K562 (cell line): ENCODE measurements at regions not wholly inside any gene's neighbourhood (a gene's known extent, or its start where the extent isn't known, plus 50 kb on each side); places are given as distances from the start of the nearest gene placed in this dataset.

ENCODE experiments used
- ATAC-seq: fragments of 200-7000 bp; cut with Tn5 transposase; 3 replicates; pipeline ENCODE4 v1.9.1; 2020; ENCODE audit warnings: moderate library complexity
- BruUV-seq: library from RNA; stranded (reverse); fragments of 400-500 nt; replicated peaks from 2 replicates; lab custom pipeline; 2021; lab: Mats Ljungman, UMichigan
- CTCF ChIA-PET: fragments of 300-600 bp; formaldehyde crosslinking; extraction: SDS; loops from one replicate; lab custom pipeline; 2021; ENCODE audit warnings: low intra/inter-chr PET ratio; lab: Yijun Ruan, JAX
- POLR2A ChIA-PET: fragments of 300-600, 350-650 bp; sonication (Branson Sonifier 250); formaldehyde crosslinking; extraction: SDS; loops from one replicate; lab custom pipeline; 2021; ENCODE audit warnings: antibody characterized with exemption, inconsistent platforms; lab: Yijun Ruan, JAX
- DNase-seq, 4 experiments: peaks; one replicate each; pipeline versions ENCODE4 v3.0.0 to v3.0.0-alpha.2; 2011 to 2018; ENCODE audit warnings: low spot score in 3 of 4, mixed read lengths in 3 of 4; ENCODE audit errors: extremely low read depth in 1 of 4
- FAIRE-seq: peaks from 2 replicates; lab custom pipeline; 2011; peaks lifted over from hg19 to GRCh38; lab: Jason Lieb, UNC
- H2AFZ ChIP-seq: 2 replicates; pipeline ENCODE4 v1.6.0; 2011; ENCODE audit warnings: low read depth, low read length, control low read depth, inconsistent platforms
- H3K27ac ChIP-seq: fragments of 200-600 bp; 3 replicates; pipeline ENCODE4 v1.8.0; 2011; ENCODE audit warnings: low read depth, mild to moderate bottlenecking, control low read depth, inconsistent platforms, low read length, moderate library complexity, mixed read lengths; ENCODE audit errors: extremely low read depth
- H3K27me3 ChIP-seq, 2 experiments: fragments of 300-600 bp in 1 of 2; 2 replicates in 1 of 2; 3 replicates in 1 of 2; pipeline versions ENCODE4 v1.6.0 to v1.8.0; 2011; ENCODE audit warnings: inconsistent platforms in 2 of 2, low read length in 2 of 2, mild to moderate bottlenecking in 1 of 2, mixed read lengths in 1 of 2, moderate library complexity in 1 of 2; ENCODE audit not compliant: control insufficient read depth in 2 of 2, insufficient read depth in 2 of 2
- H3K36me3 ChIP-seq: fragments of 300-600 bp; 3 replicates; pipeline ENCODE4 v1.8.0; 2011; ENCODE audit warnings: mild to moderate bottlenecking, low read length, inconsistent platforms; ENCODE audit not compliant: control insufficient read depth, insufficient read depth
- H3K4me1 ChIP-seq, 2 experiments: fragments of 200-600 bp in 1 of 2; replicated peaks in 1 of 2; 2 replicates in 1 of 2; 3 replicates in 1 of 2; pipeline versions ENCODE4 v1.5.1 to v1.8.0; 2011; ENCODE audit warnings: inconsistent platforms in 2 of 2, low read length in 2 of 2, mild to moderate bottlenecking in 1 of 2, mixed read lengths in 1 of 2, moderate library complexity in 1 of 2; ENCODE audit not compliant: control insufficient read depth in 2 of 2, insufficient read depth in 2 of 2
- H3K4me2 ChIP-seq: 2 replicates; pipeline ENCODE4 v1.6.1; 2011; ENCODE audit warnings: low read length, control low read depth, inconsistent platforms, mixed read lengths; ENCODE audit not compliant: insufficient read depth
- H3K4me3 ChIP-seq: fragments of 200-600 bp; sonication (generic), shearing (Covaris generic); 2 replicates; pipeline ENCODE4 v1.5.1; 2016; ENCODE audit warnings: control low read depth, inconsistent platforms
- H3K79me2 ChIP-seq: fragments of 200-600 bp; 3 replicates; pipeline ENCODE4 v1.8.0; 2011; ENCODE audit warnings: low read length, inconsistent platforms; ENCODE audit not compliant: control insufficient read depth, insufficient read depth
- H3K9ac ChIP-seq, 2 experiments: 2 replicates each; pipeline versions ENCODE4 v1.6.0 to v1.6.1; 2011; ENCODE audit warnings: low read depth in 2 of 2, low read length in 2 of 2, control low read depth in 1 of 2, inconsistent platforms in 1 of 2, mild to moderate bottlenecking in 1 of 2, mixed read lengths in 1 of 2; ENCODE audit not compliant: insufficient read depth in 1 of 2
- H3K9me1 ChIP-seq: one replicate; pipeline ENCODE4 v1.6.0; 2011; ENCODE audit warnings: inconsistent platforms, mild to moderate bottlenecking, low read length, moderate library complexity; ENCODE audit not compliant: control insufficient read depth, insufficient read depth
- H3K9me3 ChIP-seq: replicated peaks from 2 replicates; pipeline ENCODE4 v1.5.1; 2011; ENCODE audit warnings: low read depth, low read length, inconsistent platforms; ENCODE audit not compliant: control insufficient read depth, insufficient read depth
- H4K20me1 ChIP-seq: replicated peaks from 2 replicates; pipeline ENCODE4 v1.6.1; 2011; ENCODE audit warnings: low read length, inconsistent platforms, mixed read lengths; ENCODE audit not compliant: control insufficient read depth, insufficient read depth
- BCLAF1 ChIP-seq, 2 experiments: fragments of 450-650 bp in 1 of 2; IDR thresholded peaks; 2 replicates each; pipeline ENCODE4 v1.6.1; 2011 to 2017; ENCODE audit warnings: low read depth in 2 of 2, antibody characterized with exemption in 1 of 2, borderline replicate concordance in 1 of 2, low read length in 1 of 2, mild to moderate bottlenecking in 1 of 2, mixed read lengths in 1 of 2; ENCODE audit not compliant: control insufficient read depth in 1 of 2
- ESRRB ChIP-seq: fragments of 250-450 bp; sonication (Bioruptor Pico); IDR thresholded peaks from 2 replicates; pipeline ENCODE4 v1.5.0; 2020; ENCODE audit warnings: mild to moderate bottlenecking, moderate library complexity, borderline replicate concordance
- ETV6 ChIP-seq, 3 experiments: fragments of 150-350 bp in 1 of 3; sonication (generic) in 1 of 3; formaldehyde crosslinking in 1 of 3; IDR thresholded peaks; 2 replicates each; pipeline versions ENCODE4 v1.6.1 to v1.8.0; 2014 to 2022; ENCODE audit warnings: borderline replicate concordance in 2 of 3, low read depth in 2 of 3, antibody characterized with exemption in 1 of 3, low read length in 1 of 3, mild to moderate bottlenecking in 1 of 3, missing genetic modification reagents in 1 of 3
- HDAC1 ChIP-seq, 2 experiments: fragments of 450-650 bp; IDR thresholded peaks; 2 replicates each; pipeline ENCODE4 v1.6.1; 2016 to 2017; ENCODE audit warnings: inconsistent platforms in 1 of 2, mild to moderate bottlenecking in 1 of 2, moderate library complexity in 1 of 2
- HOXB6 ChIP-seq: fragments of 250-450 bp; sonication (Bioruptor Pico); IDR thresholded peaks from 2 replicates; pipeline ENCODE4 v1.5.1; 2022; ENCODE audit warnings: mild to moderate bottlenecking, borderline replicate concordance
- MAFF ChIP-seq: IDR thresholded peaks from 2 replicates; pipeline ENCODE4 v1.6.1; 2012; ENCODE audit warnings: low read length, improper control_type of control experiment
- MAFG ChIP-seq: fragments of 450-650 bp; conservative IDR thresholded peaks from 2 replicates; pipeline ENCODE4 v1.6.1; 2016; ENCODE audit warnings: missing genetic modification characterization, missing compliant biosample characterization
- NFATC3 ChIP-seq: fragments of 450-650 bp; IDR thresholded peaks from 2 replicates; pipeline ENCODE4 v1.6.1; 2017; ENCODE audit warnings: mild to moderate bottlenecking
- SRSF1 ChIP-seq: fragments of 200-400 bp; formaldehyde crosslinking; IDR thresholded peaks from 2 replicates; pipeline ENCODE4 v1.6.1; 2017; ENCODE audit warnings: mild to moderate bottlenecking, low read depth, low read length, moderate library complexity
- SRSF7 ChIP-seq: fragments of 200-400 bp; formaldehyde crosslinking; optimal IDR thresholded peaks from 2 replicates; pipeline ENCODE3; 2017; ENCODE audit warnings: mild to moderate bottlenecking, low read depth, low read length
- XRCC3 ChIP-seq: fragments of 450-650 bp; IDR thresholded peaks from 2 replicates; pipeline ENCODE4 v1.6.1; 2017; ENCODE audit warnings: mild to moderate bottlenecking, moderate library complexity
- ZBTB34 ChIP-seq: fragments of 250-450 bp; sonication (Bioruptor Pico); IDR thresholded peaks from 2 replicates; pipeline ENCODE4 v1.8.0; 2021; ENCODE audit warnings: mild to moderate bottlenecking, moderate library complexity
- ZNF316 ChIP-seq: fragments of 450-650 bp; IDR thresholded peaks from 2 replicates; pipeline ENCODE4 v1.6.1; 2016
- WGBS: fragments of 100-300 bp; shearing (Covaris generic); methylation state at CpG from one replicate; pipeline ENCODE4 v1.1.6; 2016; ENCODE audit warnings: low coverage, mixed read lengths; ENCODE audit not compliant: insufficient coverage; ENCODE audit errors: missing lambda C conversion rate; 5-methylcytosine and 5-hydroxymethylcytosine counted together
- in situ Hi-C: fragments of 300-500 bp; cut with MboI; formaldehyde crosslinking; loops from 4 replicates; pipeline ENCODE4 v1.15.0; 2018; ENCODE audit warnings: inconsistent platforms, mixed read lengths
- intact Hi-C: fragments of 100-400 bp; cut with micrococcal nuclease; formaldehyde crosslinking; loops from 2 replicates; pipeline ENCODE4 v1.14.2; 2022

DNA sequence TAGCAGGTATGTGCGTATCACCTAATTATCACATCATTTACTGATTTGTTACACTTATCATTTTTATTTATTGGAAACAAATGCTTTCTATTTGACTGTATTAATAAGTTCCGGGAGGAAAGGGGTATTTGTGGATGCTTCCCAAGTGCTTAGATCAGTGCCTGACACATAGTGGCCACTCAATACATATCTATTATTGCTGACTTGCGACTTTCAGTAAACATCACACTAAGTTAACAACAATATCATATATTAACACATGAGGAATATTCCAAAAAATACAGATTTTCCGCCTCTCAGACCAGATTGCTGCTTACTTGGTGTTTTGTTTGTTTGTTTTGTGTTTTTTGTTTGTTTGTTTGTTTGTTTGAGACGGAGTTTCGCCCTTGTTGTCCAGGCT, 52.6 kb upstream of the ZFP42 start:
- no peaks in the 10 kb centered on the region for H4K20me1 ChIP-seq
- H3K4me3 ChIP-seq, result no peak overlapping the region
- H3K9me1 ChIP-seq, result no peaks in the 10 kb centered on the region
- H3K4me2 ChIP-seq, result no peak overlapping the region
- BruUV-seq, result no TSS peak
- no peaks in the 10 kb centered on the region for H3K9me3 ChIP-seq
- in situ Hi-C loops, result no loop called here
- H3K27ac ChIP-seq, result no peak overlapping the region
- no peak overlapping the region for H3K9ac ChIP-seq
- no peaks in the 10 kb centered on the region; a peak in 1 of 5 replicates for H3K27me3 ChIP-seq
- intact Hi-C loops, result no loop called here
- ChIA-PET CTCF (no interaction called here), POLR2A (no interaction called here)
- no peak for ATAC-seq
- no peak overlapping the region for H2AFZ ChIP-seq
- H3K36me3 ChIP-seq, result no peaks in the 10 kb centered on the region
- no peaks in the 10 kb centered on the region for H3K4me1 ChIP-seq
- no peak for DNase-seq
- H3K79me2 ChIP-seq, result no peaks in the 10 kb centered on the region
- WGBS, result 1% methylated on average over 6 of the region's 6 CpGs
- no peak for FAIRE-seq
- TF ChIP-seq HDAC1 (IDR thresholded peaks at IDR 0.05) (no peak), ZNF316 (peak; percentile 43; the same call in 1 of the 2 replicates), XRCC3 (no peak), MAFF (peak; percentile 24; the same call in 1 of the 2 replicates), SRSF1 (no peak), MAFG (tag) (0 out of 2 replicates have a peak, but pooled peaks have one; percentile 16)

- no peaks in the 10 kb centered on the region; a peak in 1 of 5 replicates for H3K27me3 ChIP-seq
- no peak overlapping the region for H3K4me3 ChIP-seq
- H3K4me1 ChIP-seq, result no peaks in the 10 kb centered on the region
- in situ Hi-C loops, result no loop called here
- H3K36me3 ChIP-seq, result no peaks in the 10 kb centered on the region
- WGBS, result 0% methylated on average over 7 of the region's 7 CpGs
- no peaks in the 10 kb centered on the region for H4K20me1 ChIP-seq
- no peak for ATAC-seq
- no peaks in the 10 kb centered on the region for H3K9me3 ChIP-seq
- no TSS peak for BruUV-seq
- no peak for FAIRE-seq
- ChIA-PET POLR2A (no interaction called here), CTCF (no interaction called here)
- DNase-seq, result no peak
- no peaks in the 10 kb centered on the region for H3K9me1 ChIP-seq
- intact Hi-C loops, result no loop called here
- no peak overlapping the region for H3K4me2 ChIP-seq
- H3K27ac ChIP-seq, result no peak overlapping the region
- no peak overlapping the region for H3K9ac ChIP-seq
- no peaks in the 10 kb centered on the region for H3K79me2 ChIP-seq
- no peak overlapping the region for H2AFZ ChIP-seq
- TF ChIP-seq ETV6 (IDR thresholded peaks at IDR 0.05; ENCODE audit: borderline replicate concordance in 1 of 2, low read depth in 2 of 2, low read length in 1 of 2) (no peak), ETV6 (CRISPR knock-in tag; IDR thresholded peaks at IDR 0.05; ENCODE audit: borderline replicate concordance) (no peak), ZBTB34 (CRISPR knock-in tag) (no peak), SRSF7 (no peak), BCLAF1 (IDR thresholded peaks at IDR 0.05; ENCODE audit: borderline replicate concordance in 1 of 2, control insufficient read depth in 1 of 2, low read depth in 2 of 2, low read length in 1 of 2) (no peak), NFATC3 (no peak), ESRRB (CRISPR knock-in tag) (no peak), HOXB6 (no peak)
These were observed 51.4 kb upstream of the ZFP42 start for GRCh38 chr4:187944179-187944578.
